HL-60 (cell line): ENCODE measurements at regions not wholly inside any gene's neighbourhood (a gene's known extent, or its start where the extent isn't known, plus 50 kb on each side); places are given as distances from the start of the nearest gene placed in this dataset.

Experiments
- DNase-seq, 2 experiments: peaks; one replicate each; pipeline ENCODE4 v3.0.0-alpha.2; 2010 to 2020; ENCODE audit warnings: low read depth in 1 of 2, low spot score in 1 of 2
- H3K27ac ChIP-seq: fragments of 250-450 bp; sonication (Bioruptor Pico); replicated peaks from 2 replicates; pipeline ENCODE4 v1.5.1; 2020; ENCODE audit warnings: mild to moderate bottlenecking, moderate library complexity
- H3K27me3 ChIP-seq: fragments of 250-450 bp; sonication (Bioruptor Pico); 2 replicates; pipeline ENCODE4 v1.5.1; 2021; ENCODE audit warnings: mild to moderate bottlenecking, moderate library complexity; ENCODE audit not compliant: insufficient read depth, poor library complexity, severe bottlenecking
- H3K4me3 ChIP-seq: replicated peaks from 2 replicates; pipeline ENCODE4 v1.5.1; 2011; ENCODE audit warnings: mild to moderate bottlenecking, control low read depth, low read length; ENCODE audit not compliant: insufficient read depth
- CTCF ChIP-seq: IDR thresholded peaks from one replicate; pipeline ENCODE4 v1.5.1; 2011; ENCODE audit warnings: low read length, control low read depth, inconsistent platforms; ENCODE audit not compliant: insufficient read depth
- GABPA ChIP-seq: IDR thresholded peaks from 2 replicates; pipeline ENCODE4 v1.6.1; 2012; ENCODE audit warnings: low read depth
- POLR2AphosphoS5 ChIP-seq: IDR thresholded peaks from 2 replicates; pipeline ENCODE4 v1.6.1; 2012; ENCODE audit warnings: low read depth
- REST ChIP-seq: IDR thresholded peaks from 2 replicates; pipeline ENCODE4 v1.6.1; 2012; ENCODE audit warnings: low read depth; ENCODE audit not compliant: insufficient replicate concordance
- SPI1 ChIP-seq: IDR thresholded peaks from 2 replicates; pipeline ENCODE4 v1.6.1; 2012; ENCODE audit warnings: low read depth, mild to moderate bottlenecking, borderline replicate concordance

- H3K27me3 ChIP-seq, result no peaks in the 10 kb centered on the region
- H3K27ac ChIP-seq, result no peak overlapping the region
- H3K4me3 ChIP-seq, result no peak overlapping the region
- TF ChIP-seq CTCF (no peak), POLR2AphosphoS5 (no peak), REST (no peak), SPI1 (no peak), GABPA (no peak)
- no peak for DNase-seq
Measured at GRCh38 chr14:101227611-101228594, 324.4 kb upstream of the RTL1 start.

- Histone ChIP-seq H3K4me3 (no peak overlapping the region), H3K27ac (no peak overlapping the region), H3K27me3 (no peaks in the 10 kb centered on the region)
- TF ChIP-seq CTCF (no peak), REST (no peak), SPI1 (no peak), POLR2AphosphoS5 (no peak), GABPA (no peak)
- no peak for DNase-seq
Measured at GRCh38 chr14:101228949-101229541, 325.5 kb upstream of the RTL1 start.

- no peak overlapping the region for H3K27ac ChIP-seq
Measured at GRCh38 chr14:101229666-101230065, 326.1 kb upstream of the RTL1 start.

More at GRCh38 chr14:101229666-101230065, 326.1 kb upstream of the RTL1 start:
- TF ChIP-seq CTCF (no peak), POLR2AphosphoS5 (no peak), GABPA (no peak), REST (no peak), SPI1 (no peak)
- H3K27me3 ChIP-seq, result no peaks in the 10 kb centered on the region
- no peak for DNase-seq
- H3K4me3 ChIP-seq, result no peak overlapping the region
